Right lobe of liver (tissue), 6 donors: ENCODE measurements at regions not wholly inside any gene's neighbourhood (a gene's known extent, or its start where the extent isn't known, plus 50 kb on each side); places are given as distances from the start of the nearest gene placed in this dataset.
"Not testable (repeated sequence)": the region's sequence is repeated elsewhere in the genome, so short reads cannot be mapped to it uniquely, and the experiment has no call there.

Experiments
- ATAC-seq, 4 donors: fragments of 200-7000 bp; cut with Tn5 transposase; one replicate each; pipeline ENCODE4 v1.9.1; 2020; ENCODE audit warnings: mild to moderate bottlenecking in 4 of 4, moderate library complexity in 4 of 4
- DNase-seq, 3 donors: peaks; one replicate each; pipeline ENCODE4 v3.0.0-alpha.2; 2020
- H3K27ac ChIP-seq, 3 donors: fragments of 200-600 bp; one replicate each; pipeline ENCODE4 v1.8.0; 2022
- H3K27me3 ChIP-seq, 2 donors: fragments of 200-600 bp; one replicate each; pipeline ENCODE4 v1.8.0; 2022
- H3K36me3 ChIP-seq, 4 donors: fragments of 200-600 bp; sonication (generic) in 1 of 4; one replicate each; pipeline versions ENCODE4 v1.5.1 to v1.8.0; 2017 to 2022; ENCODE audit warnings: control low read depth in 1 of 4
- H3K4me1 ChIP-seq, 4 donors: fragments of 200-600 bp; sonication (generic) in 1 of 4; one replicate each; pipeline versions ENCODE4 v1.5.1 to v1.8.0; 2017 to 2022; ENCODE audit warnings: control low read depth in 1 of 4
- H3K4me3 ChIP-seq, 3 donors: fragments of 200-600 bp; one replicate each; pipeline ENCODE4 v1.8.0; 2022
- H3K9me3 ChIP-seq, 4 donors: fragments of 200-600 bp; sonication (generic) in 1 of 4; one replicate each; pipeline versions ENCODE4 v1.5.1 to v1.8.0; 2017 to 2022; ENCODE audit warnings: control low read depth in 1 of 4
- POLR2A ChIP-seq: fragments of 450-650 bp; IDR thresholded peaks from one replicate; pipeline ENCODE4 v1.6.1; 2017; ENCODE audit warnings: antibody characterized with exemption, mild to moderate bottlenecking
- WGBS: methylation state at CpG from one replicate; pipeline ENCODE4 v1.1.6; 2018; ENCODE audit warnings: low coverage, low lambda C conversion rate; ENCODE audit not compliant: insufficient coverage; ENCODE audit errors: missing lambda C conversion rate; 5-methylcytosine and 5-hydroxymethylcytosine counted together
- intact Hi-C, 2 donors: fragments of 100-400 bp; cut with DNase I; formaldehyde crosslinking; loops; one replicate each; pipeline versions ENCODE4 v1.11.2 to v1.14.1; 2022
- TF ChIP-seq, protein P1 (sequence below), 4 donors: fragments of 200-600 bp in 3 of 4; fragments of 450-650 bp in 1 of 4; IDR thresholded peaks; one replicate each; pipeline versions ENCODE4 v1.5.1 to v1.8.0; 2016 to 2022; ENCODE audit warnings: antibody characterized with exemption in 4 of 4, mild to moderate bottlenecking in 2 of 4
- donor health status: DM: no; HTN: yes; CAD: no.
- donor health status: DM: no; HTN: no; CAD: no.
- donor health status: DM: no; HTN: no; CAD: no.
- donor health status: DM: no; HTN: yes; CAD: no.
- donor health status: DM: no; HTN: yes; CAD: no.

DNA sequence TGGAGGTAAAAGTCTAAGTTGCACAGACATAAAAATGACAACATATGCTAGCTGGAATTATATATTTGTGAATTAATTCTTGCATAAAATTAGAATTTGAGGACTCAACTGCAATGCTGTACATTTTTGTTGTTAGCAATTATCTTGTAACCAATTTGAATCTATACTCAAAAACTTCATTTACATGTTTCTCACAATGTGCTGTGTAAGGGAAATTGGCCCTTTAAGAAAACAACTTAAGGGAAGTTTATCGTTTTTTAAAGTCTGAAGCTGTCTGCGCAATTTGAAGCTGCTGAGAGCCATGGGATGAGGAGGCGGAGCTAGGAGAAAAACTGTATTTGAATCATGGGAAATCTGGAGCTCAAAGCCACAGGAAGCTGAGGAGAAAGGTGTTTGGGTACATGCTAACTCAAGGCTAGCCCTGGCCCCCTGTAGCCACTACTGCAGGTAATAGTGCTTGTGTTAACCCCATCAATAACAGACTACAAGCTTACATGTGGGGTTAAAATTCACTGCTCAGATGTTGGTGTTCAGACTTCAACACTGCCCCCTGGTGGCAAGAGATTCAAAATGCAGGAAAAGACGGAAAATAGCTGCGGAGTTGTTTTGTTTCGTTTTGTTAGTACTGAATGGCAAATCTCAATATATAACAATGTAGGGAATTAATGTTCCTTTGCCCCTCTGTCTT is 126.1 kb downstream of the BRD1 start:
- Histone ChIP-seq H3K4me1 (no peaks in the 10 kb centered on the region), H3K27me3 (no peaks in the 10 kb centered on the region), H3K4me3 (no peak overlapping the region), H3K9me3 (no peaks in the 10 kb centered on the region), H3K27ac (no peak overlapping the region), H3K36me3 (no peaks in the 10 kb centered on the region)
- DNase-seq = no peak
- no peak for TF ChIP-seq POLR2A
- TF ChIP-seq, protein P1, sequence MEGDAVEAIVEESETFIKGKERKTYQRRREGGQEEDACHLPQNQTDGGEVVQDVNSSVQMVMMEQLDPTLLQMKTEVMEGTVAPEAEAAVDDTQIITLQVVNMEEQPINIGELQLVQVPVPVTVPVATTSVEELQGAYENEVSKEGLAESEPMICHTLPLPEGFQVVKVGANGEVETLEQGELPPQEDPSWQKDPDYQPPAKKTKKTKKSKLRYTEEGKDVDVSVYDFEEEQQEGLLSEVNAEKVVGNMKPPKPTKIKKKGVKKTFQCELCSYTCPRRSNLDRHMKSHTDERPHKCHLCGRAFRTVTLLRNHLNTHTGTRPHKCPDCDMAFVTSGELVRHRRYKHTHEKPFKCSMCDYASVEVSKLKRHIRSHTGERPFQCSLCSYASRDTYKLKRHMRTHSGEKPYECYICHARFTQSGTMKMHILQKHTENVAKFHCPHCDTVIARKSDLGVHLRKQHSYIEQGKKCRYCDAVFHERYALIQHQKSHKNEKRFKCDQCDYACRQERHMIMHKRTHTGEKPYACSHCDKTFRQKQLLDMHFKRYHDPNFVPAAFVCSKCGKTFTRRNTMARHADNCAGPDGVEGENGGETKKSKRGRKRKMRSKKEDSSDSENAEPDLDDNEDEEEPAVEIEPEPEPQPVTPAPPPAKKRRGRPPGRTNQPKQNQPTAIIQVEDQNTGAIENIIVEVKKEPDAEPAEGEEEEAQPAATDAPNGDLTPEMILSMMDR (IDR thresholded peaks at IDR 0.05) = peak in 3 of 4 donors; percentile 29 to 38 (median 36)
- intact Hi-C loops = no loop called here
- no peak for ATAC-seq
- 48% methylated on average over 6 of the region's 6 CpGs for WGBS

DNA sequence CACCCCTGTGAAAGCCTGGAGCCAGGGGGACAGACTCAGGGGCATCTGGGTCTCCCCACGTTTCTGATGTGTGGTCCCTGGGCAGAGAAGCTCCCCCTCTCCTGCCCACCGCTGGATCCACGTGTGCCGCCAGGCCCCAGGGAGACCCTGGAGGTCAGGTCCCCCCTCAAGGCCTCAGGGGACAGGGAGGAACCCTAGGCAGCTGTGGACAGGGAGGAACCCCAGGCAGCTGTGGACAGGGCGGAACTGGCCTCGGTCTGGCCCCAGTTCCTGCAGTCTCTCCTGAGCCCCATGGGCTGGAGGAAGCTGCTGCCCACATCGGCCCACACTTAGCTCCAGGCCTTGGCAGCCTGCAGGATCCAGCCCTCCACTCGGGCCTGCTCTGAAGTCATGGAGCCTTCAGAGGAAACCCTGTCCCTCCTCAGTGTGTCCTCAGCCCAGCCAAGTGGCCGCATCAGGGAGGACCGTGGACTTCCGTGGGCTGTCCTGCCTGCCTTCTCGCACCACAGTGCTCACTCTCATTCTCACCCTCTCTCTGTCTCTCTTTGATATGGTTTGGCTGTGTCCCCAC is 127.7 kb downstream of the BRD1 start:
- intact Hi-C loops = no loop called here
- peak in 1 of 4 donors; percentile 38 for ATAC-seq
- no peaks in the 10 kb centered on the region for H3K4me1 ChIP-seq
- TF ChIP-seq, protein P1 (IDR thresholded peaks at IDR 0.05) = no peak
- no peak for TF ChIP-seq POLR2A
- no peaks in the 10 kb centered on the region for H3K9me3 ChIP-seq
- H3K36me3 ChIP-seq = no peaks in the 10 kb centered on the region
- H3K27ac ChIP-seq = no peak overlapping the region
- WGBS = 83% methylated on average over 1 of the region's 12 CpGs
- DNase-seq = no peak
- H3K27me3 ChIP-seq = no peaks in the 10 kb centered on the region
- no peak overlapping the region for H3K4me3 ChIP-seq

DNA sequence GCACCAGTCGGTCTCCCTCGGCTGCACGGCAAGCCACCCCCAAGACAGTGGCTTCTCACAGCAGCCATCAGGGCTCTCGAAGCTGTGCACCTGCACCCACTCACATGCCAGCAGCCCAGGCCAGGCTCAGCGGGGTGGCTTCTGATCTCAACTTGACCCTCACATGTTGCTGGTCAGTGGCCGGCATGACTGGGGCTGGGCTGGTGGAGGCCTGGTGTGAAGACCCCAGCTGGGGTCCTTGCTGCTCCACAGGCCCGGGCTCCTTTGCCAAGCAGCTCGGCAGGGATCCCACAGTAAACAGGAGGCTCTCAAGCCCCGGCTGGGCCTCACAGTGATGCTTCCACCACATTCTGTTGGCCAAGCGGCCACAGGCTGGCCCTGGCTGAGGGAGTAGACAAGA is 128.2 kb downstream of the BRD1 start:
- H3K36me3 ChIP-seq = no peaks in the 10 kb centered on the region
- WGBS = 59% methylated on average over 3 of the region's 10 CpGs
- no peaks in the 10 kb centered on the region for H3K9me3 ChIP-seq
- DNase-seq (no peak), ATAC-seq (peak in 1 of 4 donors; percentile 19)
- intact Hi-C loops = no loop called here
- TF ChIP-seq, protein P1 (IDR thresholded peaks at IDR 0.05) = no peak
- no peak for TF ChIP-seq POLR2A
- H3K27ac ChIP-seq = no peak overlapping the region
- H3K4me3 ChIP-seq = no peak overlapping the region
- H3K27me3 ChIP-seq = no peaks in the 10 kb centered on the region
- H3K4me1 ChIP-seq = no peaks in the 10 kb centered on the region

DNA sequence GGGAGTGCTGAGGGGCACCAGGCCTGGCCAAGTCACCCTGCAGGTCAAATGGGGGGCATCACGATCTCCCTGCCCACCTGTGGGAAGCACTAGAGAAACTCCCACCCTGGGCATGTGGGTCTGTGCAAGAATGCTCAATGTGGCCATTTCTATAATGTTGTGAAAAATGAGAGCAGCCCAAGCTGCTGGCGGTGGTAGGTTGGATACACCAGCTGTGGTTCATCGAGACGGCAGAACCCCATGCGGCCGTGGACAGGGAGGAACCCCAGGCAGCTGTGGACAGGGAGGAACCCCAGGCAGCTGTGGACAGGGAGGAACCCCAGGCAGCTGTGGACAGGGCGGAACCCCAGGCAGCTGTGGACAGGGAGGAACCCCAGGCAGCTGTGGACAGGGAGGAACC is 129.1 kb downstream of the BRD1 start:
- H3K9me3 ChIP-seq, intact Hi-C loops, H3K36me3 ChIP-seq, ATAC-seq, DNase-seq, H3K4me3 ChIP-seq, H3K27ac ChIP-seq, H3K27me3 ChIP-seq, H3K4me1 ChIP-seq: not testable (repeated sequence)
- 47% methylated on average over 2 of the region's 7 CpGs for WGBS

DNA sequence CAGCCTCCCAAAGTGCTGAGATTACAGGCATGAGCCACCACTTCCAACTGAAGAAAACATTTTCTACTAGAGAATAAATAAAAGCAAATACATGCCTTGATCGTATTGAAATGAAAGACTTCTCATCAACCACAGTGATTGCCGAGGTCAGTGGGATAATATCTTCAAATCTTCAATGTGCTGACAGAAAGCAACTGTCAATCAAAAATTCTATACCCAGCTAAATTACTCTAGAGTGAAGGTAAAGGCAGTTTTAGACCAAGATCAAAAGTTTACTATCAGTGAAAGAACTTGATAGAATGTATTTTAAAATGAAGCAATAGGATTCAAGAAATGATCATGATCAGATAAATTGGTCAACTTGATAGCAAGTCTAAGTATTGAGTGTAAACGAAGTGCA is 130.6 kb downstream of the BRD1 start:
- no peak overlapping the region for H3K27ac ChIP-seq
- H3K4me3 ChIP-seq = no peak overlapping the region
- H3K36me3 ChIP-seq = no peaks in the 10 kb centered on the region
- intact Hi-C loops = no loop called here
- no peak for TF ChIP-seq POLR2A
- TF ChIP-seq, protein P1 (IDR thresholded peaks at IDR 0.05) = no peak
- H3K4me1 ChIP-seq = no peaks in the 10 kb centered on the region
- H3K27me3 ChIP-seq = no peaks in the 10 kb centered on the region
- 54% methylated on average over 3 of the region's 3 CpGs for WGBS
- ATAC-seq (no peak), DNase-seq (no peak)
- no peaks in the 10 kb centered on the region for H3K9me3 ChIP-seq
